ENCODE measurements at regions not wholly inside any gene's neighbourhood (a gene's known extent, or its start where the extent isn't known, plus 50 kb on each side); places are given as distances from the start of the nearest gene placed in this dataset.

GRCh38 chr5:93998951-93999455 is 257.6 kb upstream of the POU5F2 start:
- TF ChIP-seq, protein P1, sequence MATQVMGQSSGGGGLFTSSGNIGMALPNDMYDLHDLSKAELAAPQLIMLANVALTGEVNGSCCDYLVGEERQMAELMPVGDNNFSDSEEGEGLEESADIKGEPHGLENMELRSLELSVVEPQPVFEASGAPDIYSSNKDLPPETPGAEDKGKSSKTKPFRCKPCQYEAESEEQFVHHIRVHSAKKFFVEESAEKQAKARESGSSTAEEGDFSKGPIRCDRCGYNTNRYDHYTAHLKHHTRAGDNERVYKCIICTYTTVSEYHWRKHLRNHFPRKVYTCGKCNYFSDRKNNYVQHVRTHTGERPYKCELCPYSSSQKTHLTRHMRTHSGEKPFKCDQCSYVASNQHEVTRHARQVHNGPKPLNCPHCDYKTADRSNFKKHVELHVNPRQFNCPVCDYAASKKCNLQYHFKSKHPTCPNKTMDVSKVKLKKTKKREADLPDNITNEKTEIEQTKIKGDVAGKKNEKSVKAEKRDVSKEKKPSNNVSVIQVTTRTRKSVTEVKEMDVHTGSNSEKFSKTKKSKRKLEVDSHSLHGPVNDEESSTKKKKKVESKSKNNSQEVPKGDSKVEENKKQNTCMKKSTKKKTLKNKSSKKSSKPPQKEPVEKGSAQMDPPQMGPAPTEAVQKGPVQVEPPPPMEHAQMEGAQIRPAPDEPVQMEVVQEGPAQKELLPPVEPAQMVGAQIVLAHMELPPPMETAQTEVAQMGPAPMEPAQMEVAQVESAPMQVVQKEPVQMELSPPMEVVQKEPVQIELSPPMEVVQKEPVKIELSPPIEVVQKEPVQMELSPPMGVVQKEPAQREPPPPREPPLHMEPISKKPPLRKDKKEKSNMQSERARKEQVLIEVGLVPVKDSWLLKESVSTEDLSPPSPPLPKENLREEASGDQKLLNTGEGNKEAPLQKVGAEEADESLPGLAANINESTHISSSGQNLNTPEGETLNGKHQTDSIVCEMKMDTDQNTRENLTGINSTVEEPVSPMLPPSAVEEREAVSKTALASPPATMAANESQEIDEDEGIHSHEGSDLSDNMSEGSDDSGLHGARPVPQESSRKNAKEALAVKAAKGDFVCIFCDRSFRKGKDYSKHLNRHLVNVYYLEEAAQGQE (IDR thresholded peaks at IDR 0.05; ENCODE audit: insufficient read depth in 1 of 2, low read depth in 2 of 2, low read length in 2 of 2): no peak
- no peak for TF ChIP-seq POLR2AphosphoS5 (IDR thresholded peaks at IDR 0.05; ENCODE audit: low read depth, low read length)

Data from PFSK-1 (cell line).